ENCODE measurements at regions not wholly inside any gene's neighbourhood (a gene's known extent, or its start where the extent isn't known, plus 50 kb on each side); places are given as distances from the start of the nearest gene placed in this dataset.

DNA sequence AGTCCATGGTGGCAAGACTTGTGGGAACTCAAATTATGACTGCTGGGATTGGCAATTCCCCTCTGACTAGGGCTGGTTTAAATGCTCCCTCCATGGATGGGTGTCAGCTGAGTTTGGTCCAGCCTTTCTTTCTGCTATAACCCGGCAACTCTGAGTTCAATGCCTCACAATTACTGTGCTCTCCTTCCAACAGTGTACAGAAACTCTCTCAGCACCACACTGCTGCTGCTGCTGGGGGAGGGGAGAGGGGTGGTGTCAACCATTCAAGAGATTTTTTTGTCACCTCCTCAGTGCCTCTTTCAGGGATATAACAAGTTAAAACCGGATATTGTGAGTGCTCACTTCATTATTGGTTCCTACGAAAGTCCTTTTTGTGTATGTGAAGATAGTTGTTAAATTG lies 830.3 kb upstream of the NXPH2 start:
- TF ChIP-seq, protein P1, sequence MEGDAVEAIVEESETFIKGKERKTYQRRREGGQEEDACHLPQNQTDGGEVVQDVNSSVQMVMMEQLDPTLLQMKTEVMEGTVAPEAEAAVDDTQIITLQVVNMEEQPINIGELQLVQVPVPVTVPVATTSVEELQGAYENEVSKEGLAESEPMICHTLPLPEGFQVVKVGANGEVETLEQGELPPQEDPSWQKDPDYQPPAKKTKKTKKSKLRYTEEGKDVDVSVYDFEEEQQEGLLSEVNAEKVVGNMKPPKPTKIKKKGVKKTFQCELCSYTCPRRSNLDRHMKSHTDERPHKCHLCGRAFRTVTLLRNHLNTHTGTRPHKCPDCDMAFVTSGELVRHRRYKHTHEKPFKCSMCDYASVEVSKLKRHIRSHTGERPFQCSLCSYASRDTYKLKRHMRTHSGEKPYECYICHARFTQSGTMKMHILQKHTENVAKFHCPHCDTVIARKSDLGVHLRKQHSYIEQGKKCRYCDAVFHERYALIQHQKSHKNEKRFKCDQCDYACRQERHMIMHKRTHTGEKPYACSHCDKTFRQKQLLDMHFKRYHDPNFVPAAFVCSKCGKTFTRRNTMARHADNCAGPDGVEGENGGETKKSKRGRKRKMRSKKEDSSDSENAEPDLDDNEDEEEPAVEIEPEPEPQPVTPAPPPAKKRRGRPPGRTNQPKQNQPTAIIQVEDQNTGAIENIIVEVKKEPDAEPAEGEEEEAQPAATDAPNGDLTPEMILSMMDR (IDR thresholded peaks at IDR 0.05; ENCODE audit: borderline replicate concordance, extremely low read depth, low read length, poor library complexity, severe bottlenecking): no peak
- TF ChIP-seq EZH2 (IDR thresholded peaks at IDR 0.05; ENCODE audit: borderline replicate concordance, low read depth, low read length, severe bottlenecking): no peak

Measured in DND-41 (cell line).